Mammary epithelial cell (primary cell): ENCODE measurements at regions not wholly inside any gene's neighbourhood (a gene's known extent, or its start where the extent isn't known, plus 50 kb on each side); places are given as distances from the start of the nearest gene placed in this dataset.

Source experiments
- EZH2 ChIP-seq: IDR thresholded peaks from 2 replicates; pipeline ENCODE4 v1.6.1; 2012; ENCODE audit warnings: low read length, inconsistent platforms, borderline replicate concordance
- TF ChIP-seq, protein P1 (sequence below), 2 donors: IDR thresholded peaks in 1 of 2; conservative IDR thresholded peaks in 1 of 2; 2 replicates each; pipeline ENCODE4 v1.5.1; 2011 to 2012; ENCODE audit warnings: inconsistent platforms in 2 of 2, low read length in 2 of 2, mild to moderate bottlenecking in 2 of 2, control low read depth in 1 of 2, low read depth in 1 of 2; ENCODE audit not compliant: insufficient read depth in 1 of 2; ENCODE audit errors: extremely low read depth in 1 of 2

GRCh38 chr11:97033178-97033577 lies 643.4 kb downstream of the JRKL start:
- TF ChIP-seq, protein P1, sequence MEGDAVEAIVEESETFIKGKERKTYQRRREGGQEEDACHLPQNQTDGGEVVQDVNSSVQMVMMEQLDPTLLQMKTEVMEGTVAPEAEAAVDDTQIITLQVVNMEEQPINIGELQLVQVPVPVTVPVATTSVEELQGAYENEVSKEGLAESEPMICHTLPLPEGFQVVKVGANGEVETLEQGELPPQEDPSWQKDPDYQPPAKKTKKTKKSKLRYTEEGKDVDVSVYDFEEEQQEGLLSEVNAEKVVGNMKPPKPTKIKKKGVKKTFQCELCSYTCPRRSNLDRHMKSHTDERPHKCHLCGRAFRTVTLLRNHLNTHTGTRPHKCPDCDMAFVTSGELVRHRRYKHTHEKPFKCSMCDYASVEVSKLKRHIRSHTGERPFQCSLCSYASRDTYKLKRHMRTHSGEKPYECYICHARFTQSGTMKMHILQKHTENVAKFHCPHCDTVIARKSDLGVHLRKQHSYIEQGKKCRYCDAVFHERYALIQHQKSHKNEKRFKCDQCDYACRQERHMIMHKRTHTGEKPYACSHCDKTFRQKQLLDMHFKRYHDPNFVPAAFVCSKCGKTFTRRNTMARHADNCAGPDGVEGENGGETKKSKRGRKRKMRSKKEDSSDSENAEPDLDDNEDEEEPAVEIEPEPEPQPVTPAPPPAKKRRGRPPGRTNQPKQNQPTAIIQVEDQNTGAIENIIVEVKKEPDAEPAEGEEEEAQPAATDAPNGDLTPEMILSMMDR (conservative IDR thresholded peaks at IDR 0.05 in 1 of 2, IDR thresholded peaks at IDR 0.05 in 1 of 2; ENCODE audit: extremely low read depth in 1 of 2, insufficient read depth in 1 of 2, low read depth in 1 of 2, low read length in 2 of 2): no peak
- TF ChIP-seq EZH2: no peak
